H1 (cell line): ENCODE measurements at regions not wholly inside any gene's neighbourhood (a gene's known extent, or its start where the extent isn't known, plus 50 kb on each side); places are given as distances from the start of the nearest gene placed in this dataset.

Experiments
- CTCF ChIA-PET: fragments of 300-600 bp; sonication (Branson Sonifier 250); formaldehyde crosslinking; loops from one replicate; lab custom pipeline; 2021; ENCODE audit not compliant: partially characterized antibody; lab: Charles Lee
- POLR2A ChIA-PET: fragments of 300-600 bp; sonication (Branson Sonifier 250); formaldehyde crosslinking; loops from one replicate; lab custom pipeline; 2021; ENCODE audit warnings: inconsistent platforms; ENCODE audit not compliant: partially characterized antibody; lab: Charles Lee
- DNase-seq, 2 experiments: peaks; one replicate each; pipeline versions ENCODE4 v3.0.0 to v3.0.0-alpha.2; 2010 to 2022; ENCODE audit warnings: low spot score in 2 of 2, low read depth in 1 of 2, mixed read lengths in 1 of 2
- FAIRE-seq: peaks from 2 replicates; lab custom pipeline; 2011; peaks lifted over from hg19 to GRCh38; lab: Jason Lieb, UNC
- H2AFZ ChIP-seq: 2 replicates; pipeline ENCODE4 v1.8.1; 2012; ENCODE audit warnings: low read length, inconsistent platforms
- H2AK5ac ChIP-seq: 2 replicates; pipeline ENCODE4 v1.6.1; 2013; ENCODE audit warnings: low read depth, low read length
- H2BK120ac ChIP-seq: replicated peaks from 2 replicates; pipeline ENCODE3; 2013; ENCODE audit warnings: low read depth, low read length, inconsistent platforms
- H2BK12ac ChIP-seq: 2 replicates; pipeline ENCODE4 v1.6.1; 2013; ENCODE audit warnings: low read depth, low read length
- H2BK15ac ChIP-seq: 2 replicates; pipeline ENCODE4 v1.6.1; 2013; ENCODE audit warnings: low read length
- H2BK20ac ChIP-seq: 2 replicates; pipeline ENCODE4 v1.6.1; 2013; ENCODE audit warnings: low read length
- H2BK5ac ChIP-seq: 2 replicates; pipeline ENCODE4 v1.6.1; 2013; ENCODE audit warnings: low read depth, low read length
- H3K14ac ChIP-seq: 2 replicates; pipeline ENCODE4 v1.6.1; 2013; ENCODE audit warnings: inconsistent platforms; ENCODE audit not compliant: insufficient read length
- H3K18ac ChIP-seq: 2 replicates; pipeline ENCODE4 v1.6.1; 2013; ENCODE audit warnings: low read length; ENCODE audit errors: extremely low read depth
- H3K23ac ChIP-seq: 2 replicates; pipeline ENCODE4 v1.6.1; 2013; ENCODE audit warnings: inconsistent platforms; ENCODE audit not compliant: insufficient read length
- H3K23me2 ChIP-seq: 2 replicates; pipeline ENCODE4 v1.6.1; 2013; ENCODE audit warnings: low read depth, low read length
- H3K27ac ChIP-seq: 2 replicates; pipeline ENCODE4 v1.6.1; 2011; ENCODE audit warnings: low read depth, low read length, inconsistent platforms
- H3K27me3 ChIP-seq, 4 experiments: replicated peaks in 1 of 4; 1 replicate in 1 of 4; 2 replicates in 3 of 4; pipeline versions ENCODE4 v1.6.1 to v1.8.1; 2011 to 2013; ENCODE audit warnings: low read length in 3 of 4, mild to moderate bottlenecking in 3 of 4, inconsistent platforms in 2 of 4, mixed read lengths in 2 of 4, moderate library complexity in 1 of 4; ENCODE audit not compliant: control insufficient read depth in 3 of 4, insufficient read depth in 3 of 4; ENCODE audit errors: extremely low read depth in 1 of 4
- H3K36me3 ChIP-seq, 4 experiments: 2 replicates each; pipeline versions ENCODE4 v1.6.1 to v1.8.1; 2011 to 2013; ENCODE audit warnings: mild to moderate bottlenecking in 4 of 4, low read length in 3 of 4, moderate library complexity in 2 of 4, control low read depth in 1 of 4, inconsistent platforms in 1 of 4; ENCODE audit not compliant: insufficient read depth in 4 of 4, control insufficient read depth in 2 of 4
- H3K4ac ChIP-seq: replicated peaks from 2 replicates; pipeline ENCODE3; 2013; ENCODE audit warnings: low read length, low read depth, mixed read lengths, inconsistent platforms; ENCODE audit not compliant: insufficient read length
- H3K4me1 ChIP-seq, 4 experiments: replicated peaks in 1 of 4; 1 replicate in 1 of 4; 2 replicates in 3 of 4; pipeline versions ENCODE4 v1.6.1 to v1.8.1; 2011 to 2013; ENCODE audit warnings: low read length in 3 of 4, inconsistent platforms in 2 of 4, mixed read lengths in 1 of 4; ENCODE audit not compliant: insufficient read depth in 4 of 4, control insufficient read depth in 3 of 4
- H3K4me2 ChIP-seq, 2 experiments: 2 replicates each; pipeline versions ENCODE4 v1.6.1 to v1.8.1; 2011 to 2013; ENCODE audit warnings: low read depth in 2 of 2, low read length in 2 of 2, control low read depth in 1 of 2, inconsistent platforms in 1 of 2, mild to moderate bottlenecking in 1 of 2; ENCODE audit not compliant: insufficient read depth in 1 of 2
- H3K4me3 ChIP-seq, 4 experiments: fragments of 200-600, 300-600 bp in 1 of 4; sonication (generic), shearing (Covaris generic), sonication (Bioruptor Twin) in 1 of 4; 2 replicates each; pipeline versions ENCODE4 v1.5.1 to v1.8.1; 2011 to 2016; ENCODE audit warnings: low read length in 4 of 4, low read depth in 3 of 4, control low read depth in 2 of 4, inconsistent platforms in 2 of 4, mild to moderate bottlenecking in 2 of 4, mixed read lengths in 1 of 4, moderate library complexity in 1 of 4; ENCODE audit not compliant: insufficient read depth in 2 of 4; ENCODE audit errors: extremely low read depth in 1 of 4
- H3K56ac ChIP-seq: replicated peaks from 2 replicates; pipeline ENCODE3; 2013; ENCODE audit warnings: low read depth, mild to moderate bottlenecking, mixed read lengths, low read length, inconsistent platforms; ENCODE audit not compliant: insufficient read length
- H3K79me1 ChIP-seq: 2 replicates; pipeline ENCODE4 v1.6.1; 2013; ENCODE audit warnings: low read depth, low read length, control low read depth
- H3K79me2 ChIP-seq, 2 experiments: 2 replicates each; pipeline versions ENCODE4 v1.6.1 to v1.8.1; 2012 to 2013; ENCODE audit warnings: low read length in 2 of 2, mild to moderate bottlenecking in 2 of 2, inconsistent platforms in 1 of 2; ENCODE audit not compliant: insufficient read depth in 2 of 2, control insufficient read depth in 1 of 2
- H3K9ac ChIP-seq, 4 experiments: replicated peaks in 1 of 4; 1 replicate in 1 of 4; 2 replicates in 3 of 4; pipeline versions ENCODE4 v1.6.1 to v1.8.1; 2011 to 2013; ENCODE audit warnings: low read depth in 3 of 4, low read length in 3 of 4, control low read depth in 2 of 4, mild to moderate bottlenecking in 2 of 4, moderate library complexity in 2 of 4, inconsistent platforms in 1 of 4; ENCODE audit errors: extremely low read depth in 1 of 4
- H3K9me3 ChIP-seq, 2 experiments: 2 replicates each; pipeline versions ENCODE4 v1.6.1 to v1.8.1; 2012 to 2013; ENCODE audit warnings: mild to moderate bottlenecking in 2 of 2, moderate library complexity in 2 of 2, control low read depth in 1 of 2, inconsistent platforms in 1 of 2, low read depth in 1 of 2, low read length in 1 of 2, mixed read lengths in 1 of 2; ENCODE audit not compliant: insufficient read depth in 2 of 2
- H4K20me1 ChIP-seq, 2 experiments: replicated peaks in 1 of 2; 2 replicates each; pipeline versions ENCODE3 to v1.8.1; 2011 to 2013; ENCODE audit warnings: inconsistent platforms in 2 of 2, low read length in 2 of 2, mild to moderate bottlenecking in 1 of 2; ENCODE audit not compliant: insufficient read depth in 2 of 2, control insufficient read depth in 1 of 2
- H4K5ac ChIP-seq: 2 replicates; pipeline ENCODE4 v1.6.1; 2013; ENCODE audit warnings: low read length, low read depth, mixed read lengths, inconsistent platforms; ENCODE audit not compliant: insufficient read length
- H4K8ac ChIP-seq: 2 replicates; pipeline ENCODE4 v1.8.0; 2013; ENCODE audit warnings: mild to moderate bottlenecking, moderate library complexity, low read length, inconsistent platforms; ENCODE audit not compliant: insufficient read depth; ENCODE audit errors: extremely low read depth
- H4K91ac ChIP-seq: replicated peaks from 2 replicates; pipeline ENCODE3; 2013; ENCODE audit warnings: low read length, mixed read lengths, inconsistent platforms; ENCODE audit not compliant: insufficient read length
- CBX5 ChIP-seq: fragments of 300-800, 300-1000 bp; sonication (generic); IDR thresholded peaks from 2 replicates; pipeline ENCODE4 v1.7.1; 2016; ENCODE audit warnings: antibody characterized with exemption, low read length, low read depth
- FOSL1 ChIP-seq: IDR thresholded peaks from 2 replicates; pipeline ENCODE4 v1.6.1; 2011; ENCODE audit warnings: mild to moderate bottlenecking, low read depth, low read length, moderate library complexity; ENCODE audit not compliant: insufficient read depth
- GTF2F1 ChIP-seq: IDR thresholded peaks from 2 replicates; pipeline ENCODE4 v1.6.1; 2012; ENCODE audit warnings: low read depth, low read length, improper control_type of control experiment, borderline replicate concordance
- NRF1 ChIP-seq: IDR thresholded peaks from 2 replicates; pipeline ENCODE4 v1.6.1; 2011; ENCODE audit warnings: mild to moderate bottlenecking, low read depth, low read length, improper control_type of control experiment
- RAD21 ChIP-seq, 2 experiments: IDR thresholded peaks in 1 of 2; conservative IDR thresholded peaks in 1 of 2; 2 replicates each; pipeline ENCODE4 v1.6.1; 2011; ENCODE audit warnings: low read depth in 2 of 2, low read length in 2 of 2, improper control_type of control experiment in 1 of 2, inconsistent platforms in 1 of 2, mild to moderate bottlenecking in 1 of 2, moderate library complexity in 1 of 2
- RNF2 ChIP-seq: fragments of 200-900, 300-1000 bp; sonication (generic); IDR thresholded peaks from 2 replicates; pipeline ENCODE4 v1.7.1; 2016; ENCODE audit warnings: borderline replicate concordance, low read depth, mild to moderate bottlenecking, antibody characterized with exemption, low read length; ENCODE audit not compliant: poor library complexity, severe bottlenecking; ENCODE audit errors: missing control alignments
- RXRA ChIP-seq: IDR thresholded peaks from 2 replicates; pipeline ENCODE4 v1.6.1; 2011; ENCODE audit warnings: low read depth, mild to moderate bottlenecking, low read length, moderate library complexity; ENCODE audit not compliant: insufficient read depth
- SIRT6 ChIP-seq: IDR thresholded peaks from one replicate; pipeline ENCODE4 v1.7.1; 2012; ENCODE audit warnings: low read length, inconsistent platforms
- SP2 ChIP-seq: IDR thresholded peaks from 2 replicates; pipeline ENCODE4 v1.6.1; 2012; ENCODE audit warnings: mild to moderate bottlenecking, low read length, inconsistent platforms
- SP4 ChIP-seq: IDR thresholded peaks from 2 replicates; pipeline ENCODE4 v1.6.1; 2012; ENCODE audit warnings: low read length, inconsistent platforms
- TAF7 ChIP-seq: optimal IDR thresholded peaks from 2 replicates; pipeline ENCODE3; 2011; ENCODE audit warnings: low read depth, mild to moderate bottlenecking, inconsistent platforms, low read length, moderate library complexity, borderline replicate concordance
- USF2 ChIP-seq: IDR thresholded peaks from 2 replicates; pipeline ENCODE4 v1.6.1; 2011; ENCODE audit warnings: low read length, improper control_type of control experiment
- ZNF274 ChIP-seq: IDR thresholded peaks from 2 replicates; pipeline ENCODE4 v1.7.0; 2012; ENCODE audit warnings: low read length, borderline replicate concordance; ENCODE audit errors: extremely low read depth
- WGBS, 2 experiments: shearing (Covaris generic) in 1 of 2; methylation state at CpG; one replicate each; pipeline versions ENCODE4 v1.1.6 to v1.1.7; 2013 to 2015; ENCODE audit warnings: low lambda C conversion rate in 2 of 2, mixed read lengths in 2 of 2, inconsistent platforms in 1 of 2, low coverage in 1 of 2, missing lambda C conversion rate in 1 of 2; ENCODE audit not compliant: insufficient replicate concordance in 2 of 2, insufficient coverage in 1 of 2, insufficient read length in 1 of 2; ENCODE audit errors: extremely low coverage in 1 of 2, missing lambda C conversion rate in 1 of 2; 5-methylcytosine and 5-hydroxymethylcytosine counted together

GRCh38 chr3:8103954-8104353 is 397.7 kb upstream of the LMCD1 start:
- no peak overlapping the region for H3K4ac ChIP-seq
- H3K9me3 ChIP-seq: no peaks in the 10 kb centered on the region
- no peak overlapping the region for H2BK15ac ChIP-seq
- H3K27me3 ChIP-seq: no peaks in the 10 kb centered on the region
- no peak overlapping the region for H3K14ac ChIP-seq
- H3K4me2 ChIP-seq: no peak overlapping the region
- CTCF ChIA-PET: interaction anchor here (0.5 to 5.7 kb wide), 4 partner anchors 7 to 221 kb away, joined by 3 to 22 read pairs (median 4); no protein-coding TSS in a partner anchor
- H4K5ac ChIP-seq: no peak overlapping the region
- H2BK120ac ChIP-seq: no peak overlapping the region
- no peaks in the 10 kb centered on the region for H3K23me2 ChIP-seq
- no peaks in the 10 kb centered on the region for H3K79me2 ChIP-seq
- 92% methylated on average over 3 of the region's 3 CpGs; no CpG with 5 or more reads in 1 of the 2 experiments for WGBS, 2 experiments
- no peaks in the 10 kb centered on the region for H3K36me3 ChIP-seq
- H3K9ac ChIP-seq: no peak overlapping the region
- no peak overlapping the region for H2BK12ac ChIP-seq
- no peaks in the 10 kb centered on the region for H3K79me1 ChIP-seq
- FAIRE-seq: no peak
- no peak overlapping the region for H2BK5ac ChIP-seq
- H4K20me1 ChIP-seq: no peaks in the 10 kb centered on the region
- POLR2A ChIA-PET: no interaction called here
- DNase-seq: no peak
- no peak overlapping the region for H2AFZ ChIP-seq
- no peak overlapping the region for H2BK20ac ChIP-seq
- H3K4me3 ChIP-seq: no peak overlapping the region
- no peak overlapping the region for H4K8ac ChIP-seq
- H3K23ac ChIP-seq: no peak overlapping the region
- no peak overlapping the region for H2AK5ac ChIP-seq
- no peak overlapping the region for H3K27ac ChIP-seq
- H4K91ac ChIP-seq: no peak overlapping the region
- no peaks in the 10 kb centered on the region; a peak in 1 of 7 replicates for H3K4me1 ChIP-seq
- H3K56ac ChIP-seq: no peak overlapping the region
- H3K18ac ChIP-seq: no peak overlapping the region
- TF ChIP-seq SP4: no peak
- no peak for TF ChIP-seq RXRA
- TF ChIP-seq NRF1: no peak
- TF ChIP-seq SP2: no peak
- TF ChIP-seq SIRT6: no peak
- TF ChIP-seq RAD21 (IDR thresholded peaks at IDR 0.05 in 1 of 2, conservative IDR thresholded peaks at IDR 0.05 in 1 of 2; ENCODE audit: low read depth in 2 of 2, low read length in 2 of 2): no peak
- TF ChIP-seq RNF2: no peak
- TF ChIP-seq USF2: no peak
- TF ChIP-seq GTF2F1: no peak
- no peak for TF ChIP-seq FOSL1
- no peak for TF ChIP-seq CBX5
- TF ChIP-seq ZNF274: no peak
- TF ChIP-seq TAF7: no peak
